ENCODE measurements at regions not wholly inside any gene's neighbourhood (a gene's known extent, or its start where the extent isn't known, plus 50 kb on each side); places are given as distances from the start of the nearest gene placed in this dataset.

- intact Hi-C loops (cut with DNase I) = no loop called here
- 65 to 70% (median 66%) methylated on average over 5 of the region's 5 CpGs for WGBS, 4 donors
Observed at GRCh38 chrX:96094616-96095015, 590.0 kb upstream of the DIAPH2 start.

GRCh38 chrX:96098471-96098870, 586.2 kb upstream of the DIAPH2 start:
- no peak for DNase-seq
- no peak overlapping the region for H3K27ac ChIP-seq
- H3K9me3 ChIP-seq (replicated peaks in 1 of 3) = no peaks in the 10 kb centered on the region
- intact Hi-C loops (cut with DNase I) = no loop called here
- 69 to 74% (median 69%) methylated on average over 1 of the region's 1 CpG for WGBS, 4 donors
- H3K4me3 ChIP-seq = no peak overlapping the region
- H3K27me3 ChIP-seq = peaks cover 3% of the 10 kb centered on the region
- no peaks in the 10 kb centered on the region for H3K36me3 ChIP-seq (replicated peaks in 1 of 2)
- no peaks in the 10 kb centered on the region for H3K4me1 ChIP-seq (replicated peaks in 1 of 2)
- no peak for TF ChIP-seq POLR2A (IDR thresholded peaks at IDR 0.05)
- TF ChIP-seq, protein P1, sequence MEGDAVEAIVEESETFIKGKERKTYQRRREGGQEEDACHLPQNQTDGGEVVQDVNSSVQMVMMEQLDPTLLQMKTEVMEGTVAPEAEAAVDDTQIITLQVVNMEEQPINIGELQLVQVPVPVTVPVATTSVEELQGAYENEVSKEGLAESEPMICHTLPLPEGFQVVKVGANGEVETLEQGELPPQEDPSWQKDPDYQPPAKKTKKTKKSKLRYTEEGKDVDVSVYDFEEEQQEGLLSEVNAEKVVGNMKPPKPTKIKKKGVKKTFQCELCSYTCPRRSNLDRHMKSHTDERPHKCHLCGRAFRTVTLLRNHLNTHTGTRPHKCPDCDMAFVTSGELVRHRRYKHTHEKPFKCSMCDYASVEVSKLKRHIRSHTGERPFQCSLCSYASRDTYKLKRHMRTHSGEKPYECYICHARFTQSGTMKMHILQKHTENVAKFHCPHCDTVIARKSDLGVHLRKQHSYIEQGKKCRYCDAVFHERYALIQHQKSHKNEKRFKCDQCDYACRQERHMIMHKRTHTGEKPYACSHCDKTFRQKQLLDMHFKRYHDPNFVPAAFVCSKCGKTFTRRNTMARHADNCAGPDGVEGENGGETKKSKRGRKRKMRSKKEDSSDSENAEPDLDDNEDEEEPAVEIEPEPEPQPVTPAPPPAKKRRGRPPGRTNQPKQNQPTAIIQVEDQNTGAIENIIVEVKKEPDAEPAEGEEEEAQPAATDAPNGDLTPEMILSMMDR (IDR thresholded peaks at IDR 0.05) = no peak

More at GRCh38 chrX:96094616-96095015, 590.0 kb upstream of the DIAPH2 start:
- H3K4me1 ChIP-seq (replicated peaks in 1 of 2) = no peaks in the 10 kb centered on the region
- TF ChIP-seq, protein P1 (IDR thresholded peaks at IDR 0.05) = no peak
- no peak for TF ChIP-seq POLR2A (IDR thresholded peaks at IDR 0.05)
- no peak overlapping the region for H3K4me3 ChIP-seq
- no peaks in the 10 kb centered on the region for H3K36me3 ChIP-seq (replicated peaks in 1 of 2)
- no peak overlapping the region for H3K27ac ChIP-seq
- no peaks in the 10 kb centered on the region for H3K9me3 ChIP-seq (replicated peaks in 1 of 3)
- peaks cover 7% of the 10 kb centered on the region for H3K27me3 ChIP-seq
- DNase-seq = no peak

GRCh38 chrX:96102997-96103396, 581.6 kb upstream of the DIAPH2 start:
- intact Hi-C loops (cut with DNase I) = no loop called here
- no peak overlapping the region for H3K27ac ChIP-seq

GRCh38 chrX:96112689-96113088, 572.0 kb upstream of the DIAPH2 start:
- TF ChIP-seq POLR2A (IDR thresholded peaks at IDR 0.05) = no peak
- TF ChIP-seq, protein P1 (IDR thresholded peaks at IDR 0.05) = no peak

More at GRCh38 chrX:96102997-96103396, 581.6 kb upstream of the DIAPH2 start:
- Histone ChIP-seq H3K27me3 (no peaks in the 10 kb centered on the region), H3K36me3 (replicated peaks in 1 of 2) (no peaks in the 10 kb centered on the region), H3K4me3 (no peak overlapping the region), H3K9me3 (replicated peaks in 1 of 3) (no peaks in the 10 kb centered on the region), H3K4me1 (replicated peaks in 1 of 2) (no peaks in the 10 kb centered on the region)
- TF ChIP-seq, protein P1 (IDR thresholded peaks at IDR 0.05) = no peak
- TF ChIP-seq POLR2A (IDR thresholded peaks at IDR 0.05) = no peak
- no peak for DNase-seq
- WGBS, 4 donors = 40 to 85% (median 78%) methylated on average over 1 to 9 of the region's 9 CpGs

More at GRCh38 chrX:96112689-96113088, 572.0 kb upstream of the DIAPH2 start:
- Histone ChIP-seq H3K27me3 (no peaks in the 10 kb centered on the region), H3K4me3 (no peak overlapping the region), H3K9me3 (replicated peaks in 1 of 3) (no peaks in the 10 kb centered on the region), H3K36me3 (replicated peaks in 1 of 2) (no peaks in the 10 kb centered on the region), H3K4me1 (replicated peaks in 1 of 2) (no peaks in the 10 kb centered on the region), H3K27ac (no peak overlapping the region)
- 71 to 93% (median 77%) methylated on average over 1 of the region's 1 CpG for WGBS, 4 donors
- DNase-seq = no peak
- intact Hi-C loops (cut with DNase I) = no loop called here

Measured in adrenal gland (tissue), 9 donors.